Esophagus muscularis mucosa (tissue), 4 donors: ENCODE measurements at regions not wholly inside any gene's neighbourhood (a gene's known extent, or its start where the extent isn't known, plus 50 kb on each side); places are given as distances from the start of the nearest gene placed in this dataset.
A peak's percentile ranks its signal among the peaks of the same experiment; 100 is the strongest.

Experiments
- DNase-seq: peaks from one replicate; pipeline ENCODE4 v3.0.0-alpha.2; 2017; ENCODE audit errors: extremely low spot score
- H3K27ac ChIP-seq, 4 donors: fragments of 200-600 bp; sonication (generic); replicated peaks in 1 of 4; 1 replicate in 3 of 4; 2 replicates in 1 of 4; pipeline ENCODE4 v1.5.1; 2016 to 2019; ENCODE audit warnings: mild to moderate bottlenecking in 1 of 4
- H3K27me3 ChIP-seq, 4 donors: fragments of 200-600 bp; sonication (generic); one replicate each; pipeline versions ENCODE4 v1.5.1 to v1.6.0; 2016 to 2019
- H3K36me3 ChIP-seq, 4 donors: fragments of 200-600 bp; sonication (generic); one replicate each; pipeline ENCODE4 v1.5.1; 2016 to 2019
- H3K4me1 ChIP-seq, 4 donors: fragments of 200-600 bp; sonication (generic); one replicate each; pipeline ENCODE4 v1.5.1; 2016 to 2019
- H3K4me3 ChIP-seq, 4 donors: fragments of 200-600 bp; sonication (generic); 1 replicate in 2 of 4; 2 replicates in 2 of 4; pipeline ENCODE4 v1.5.1; 2016 to 2019; ENCODE audit warnings: mild to moderate bottlenecking in 4 of 4, moderate library complexity in 1 of 4
- H3K9me3 ChIP-seq, 4 donors: fragments of 200-600 bp; sonication (generic); 1 replicate in 3 of 4; 2 replicates in 1 of 4; pipeline ENCODE4 v1.5.1; 2016 to 2019
- EP300 ChIP-seq: sonication (generic); formaldehyde crosslinking; IDR thresholded peaks from one replicate; pipeline ENCODE4 v1.6.1; 2017; ENCODE audit warnings: antibody characterized with exemption
- POLR2A ChIP-seq: fragments of 450-650 bp; IDR thresholded peaks from one replicate; pipeline ENCODE4 v1.6.1; 2017; ENCODE audit warnings: antibody characterized with exemption, moderate library complexity, mild to moderate bottlenecking, low read depth
- POLR2AphosphoS5 ChIP-seq, 2 donors: sonication (generic); formaldehyde crosslinking; IDR thresholded peaks; one replicate each; pipeline ENCODE4 v1.6.1; 2017; ENCODE audit warnings: antibody characterized with exemption in 2 of 2
- WGBS: methylation state at CpG from one replicate; pipeline ENCODE4 v1.1.5; 2018; 5-methylcytosine and 5-hydroxymethylcytosine counted together
- intact Hi-C: fragments of 100-400 bp; cut with DNase I; formaldehyde crosslinking; loops from one replicate; pipeline ENCODE4 v1.15.1; 2023
- TF ChIP-seq, protein P1 (sequence below), 3 experiments: fragments of 200-600 bp in 2 of 3; fragments of 450-650 bp in 1 of 3; sonication (generic) in 2 of 3; IDR thresholded peaks; one replicate each; pipeline ENCODE4 v1.5.1; 2017 to 2019; ENCODE audit warnings: antibody characterized with exemption in 3 of 3, mild to moderate bottlenecking in 2 of 3, moderate library complexity in 1 of 3

- H3K27ac ChIP-seq: no peak overlapping the region
- H3K4me3 ChIP-seq: no peak overlapping the region
- WGBS: 80% methylated on average over 14 of the region's 16 CpGs
- TF ChIP-seq, protein P1, sequence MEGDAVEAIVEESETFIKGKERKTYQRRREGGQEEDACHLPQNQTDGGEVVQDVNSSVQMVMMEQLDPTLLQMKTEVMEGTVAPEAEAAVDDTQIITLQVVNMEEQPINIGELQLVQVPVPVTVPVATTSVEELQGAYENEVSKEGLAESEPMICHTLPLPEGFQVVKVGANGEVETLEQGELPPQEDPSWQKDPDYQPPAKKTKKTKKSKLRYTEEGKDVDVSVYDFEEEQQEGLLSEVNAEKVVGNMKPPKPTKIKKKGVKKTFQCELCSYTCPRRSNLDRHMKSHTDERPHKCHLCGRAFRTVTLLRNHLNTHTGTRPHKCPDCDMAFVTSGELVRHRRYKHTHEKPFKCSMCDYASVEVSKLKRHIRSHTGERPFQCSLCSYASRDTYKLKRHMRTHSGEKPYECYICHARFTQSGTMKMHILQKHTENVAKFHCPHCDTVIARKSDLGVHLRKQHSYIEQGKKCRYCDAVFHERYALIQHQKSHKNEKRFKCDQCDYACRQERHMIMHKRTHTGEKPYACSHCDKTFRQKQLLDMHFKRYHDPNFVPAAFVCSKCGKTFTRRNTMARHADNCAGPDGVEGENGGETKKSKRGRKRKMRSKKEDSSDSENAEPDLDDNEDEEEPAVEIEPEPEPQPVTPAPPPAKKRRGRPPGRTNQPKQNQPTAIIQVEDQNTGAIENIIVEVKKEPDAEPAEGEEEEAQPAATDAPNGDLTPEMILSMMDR (IDR thresholded peaks at IDR 0.05): no peak
- TF ChIP-seq POLR2AphosphoS5 (IDR thresholded peaks at IDR 0.05) (no peak), POLR2A (no peak), EP300 (no peak)
- H3K27me3 ChIP-seq: no peaks in the 10 kb centered on the region
- no peak for DNase-seq
- H3K4me1 ChIP-seq: no peaks in the 10 kb centered on the region
- peaks cover 0 to 6% (median 0%) of the 10 kb centered on the region in 4 donors for H3K9me3 ChIP-seq
- no peaks in the 10 kb centered on the region for H3K36me3 ChIP-seq
- intact Hi-C loops: no loop called here
These were observed 83.0 kb upstream of the FMR1 start for GRCh38 chrX:147828719-147829118.

GRCh38 chrX:147832707-147833348 is 78.9 kb upstream of the FMR1 start:
- Histone ChIP-seq H3K36me3 (no peaks in the 10 kb centered on the region), H3K27me3 (no peaks in the 10 kb centered on the region), H3K27ac (no peak overlapping the region), H3K9me3 (peaks cover 0 to 6% (median 0%) of the 10 kb centered on the region in 4 donors), H3K4me3 (no peak overlapping the region), H3K4me1 (no peaks in the 10 kb centered on the region)
- intact Hi-C loops: no loop called here
- WGBS: 52% methylated on average over 2 of the region's 2 CpGs
- DNase-seq: no peak
- TF ChIP-seq, protein P1 (IDR thresholded peaks at IDR 0.05): no peak
- TF ChIP-seq POLR2AphosphoS5 (IDR thresholded peaks at IDR 0.05): no peak
- TF ChIP-seq EP300: no peak
- no peak for TF ChIP-seq POLR2A

- Histone ChIP-seq H3K27ac (no peak overlapping the region), H3K9me3 (no peaks in the 10 kb centered on the region), H3K36me3 (no peaks in the 10 kb centered on the region), H3K4me3 (no peak overlapping the region), H3K4me1 (no peaks in the 10 kb centered on the region), H3K27me3 (no peaks in the 10 kb centered on the region)
- TF ChIP-seq, protein P1 (IDR thresholded peaks at IDR 0.05): peak in 1 of 3 experiments; percentile 12
- TF ChIP-seq EP300: no peak
- intact Hi-C loops: no loop called here
- DNase-seq: no peak
- 16% methylated on average over 1 of the region's 1 CpG for WGBS
These were observed 73.1 kb upstream of the FMR1 start for GRCh38 chrX:147838465-147839131.

DNA sequence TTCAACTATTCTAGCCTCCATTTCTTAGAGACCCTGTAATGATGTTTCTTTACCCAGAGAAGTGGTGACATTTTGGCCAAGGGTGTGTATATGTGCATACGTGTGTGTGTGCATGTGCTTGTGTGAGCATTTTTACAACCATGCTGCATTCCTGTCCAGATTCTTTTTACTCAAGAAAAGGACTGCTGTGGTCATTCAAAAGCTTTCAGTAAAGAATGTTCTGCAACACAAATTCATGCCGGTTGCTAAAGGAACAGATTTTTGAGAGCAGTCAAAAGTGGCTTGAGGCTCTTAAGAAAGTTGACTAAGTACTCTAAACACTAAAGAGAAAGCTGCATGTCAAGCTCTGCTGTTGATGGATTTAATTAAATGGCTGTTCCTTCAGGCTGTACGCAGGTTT is 65.0 kb upstream of the FMR1 start:
- Histone ChIP-seq H3K27me3 (no peaks in the 10 kb centered on the region), H3K4me1 (no peaks in the 10 kb centered on the region), H3K27ac (no peak overlapping the region), H3K4me3 (no peak overlapping the region), H3K36me3 (no peaks in the 10 kb centered on the region), H3K9me3 (no peaks in the 10 kb centered on the region)
- no peak for DNase-seq
- 71% methylated on average over 3 of the region's 3 CpGs for WGBS
- TF ChIP-seq EP300: no peak
- TF ChIP-seq, protein P1 (IDR thresholded peaks at IDR 0.05): no peak
- no peak for TF ChIP-seq POLR2A
- TF ChIP-seq POLR2AphosphoS5 (IDR thresholded peaks at IDR 0.05): no peak
- intact Hi-C loops: no loop called here
